HG02642 (cell line): ENCODE measurements at regions not wholly inside any gene's neighbourhood (a gene's known extent, or its start where the extent isn't known, plus 50 kb on each side); places are given as distances from the start of the nearest gene placed in this dataset.

Experiments
- ATAC-seq: cut with Tn5 transposase; IDR thresholded peaks from one replicate; pipeline ENCODE4 v1.9.1; 2021; ENCODE audit warnings: mild to moderate bottlenecking; ENCODE audit not compliant: unreplicated experiment, poor library complexity

DNA sequence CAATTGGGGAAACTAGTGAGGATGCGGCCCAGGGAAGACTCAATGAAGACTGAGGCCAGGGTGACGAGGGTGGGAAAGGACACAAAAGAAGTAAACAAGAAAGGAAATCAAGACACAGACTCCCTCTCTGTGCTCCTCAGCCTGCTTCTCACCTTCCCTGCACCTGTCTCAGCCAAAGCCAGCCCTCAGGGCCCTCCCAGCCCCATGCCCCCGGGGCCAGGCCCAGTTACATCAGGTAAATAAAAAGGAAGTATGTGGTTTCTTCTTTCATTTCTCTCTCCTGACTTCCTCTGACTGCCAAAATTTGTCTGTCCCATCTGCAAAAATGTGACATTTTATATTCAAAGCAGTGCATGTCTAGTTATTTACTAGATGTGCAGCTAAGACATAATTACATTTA lies 328.0 kb downstream of the UACA start:
- peak; percentile 56 for ATAC-seq

DNA sequence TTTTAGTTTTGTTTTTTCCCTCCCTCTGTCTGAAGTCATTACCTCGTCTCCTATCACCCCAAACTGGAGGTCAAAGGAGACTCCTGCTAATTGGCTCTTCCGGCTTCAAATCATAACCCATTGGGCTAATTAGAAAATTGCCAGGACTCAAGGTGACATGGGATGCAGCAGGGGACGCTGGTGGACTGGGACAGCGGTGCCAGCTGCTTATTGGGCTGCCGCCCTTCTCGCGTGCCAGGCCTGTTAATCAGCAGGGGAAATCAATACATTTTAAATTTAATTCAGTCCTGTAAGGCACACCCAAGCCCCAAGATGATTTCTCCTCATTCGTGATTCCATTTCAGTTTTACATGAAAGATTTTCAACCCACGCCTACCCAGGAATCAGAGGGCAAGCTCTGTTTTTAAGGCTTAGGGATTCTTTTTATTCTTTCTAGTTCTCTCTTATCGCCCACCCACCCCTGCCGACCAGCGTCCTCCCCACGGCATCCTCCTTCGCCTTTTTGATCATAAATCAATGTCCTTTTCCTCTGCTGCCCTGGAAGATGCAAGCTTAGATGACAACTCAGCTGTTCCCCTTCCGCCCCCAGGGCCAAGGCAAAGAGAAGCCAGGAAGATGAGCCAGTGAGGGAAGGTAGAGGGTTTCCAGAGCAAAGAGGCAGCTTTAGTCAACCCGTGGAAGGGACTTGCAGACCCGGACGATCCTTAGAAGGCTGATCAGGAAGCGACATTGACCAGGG lies 329.6 kb downstream of the UACA start:
- ATAC-seq = no peak

DNA sequence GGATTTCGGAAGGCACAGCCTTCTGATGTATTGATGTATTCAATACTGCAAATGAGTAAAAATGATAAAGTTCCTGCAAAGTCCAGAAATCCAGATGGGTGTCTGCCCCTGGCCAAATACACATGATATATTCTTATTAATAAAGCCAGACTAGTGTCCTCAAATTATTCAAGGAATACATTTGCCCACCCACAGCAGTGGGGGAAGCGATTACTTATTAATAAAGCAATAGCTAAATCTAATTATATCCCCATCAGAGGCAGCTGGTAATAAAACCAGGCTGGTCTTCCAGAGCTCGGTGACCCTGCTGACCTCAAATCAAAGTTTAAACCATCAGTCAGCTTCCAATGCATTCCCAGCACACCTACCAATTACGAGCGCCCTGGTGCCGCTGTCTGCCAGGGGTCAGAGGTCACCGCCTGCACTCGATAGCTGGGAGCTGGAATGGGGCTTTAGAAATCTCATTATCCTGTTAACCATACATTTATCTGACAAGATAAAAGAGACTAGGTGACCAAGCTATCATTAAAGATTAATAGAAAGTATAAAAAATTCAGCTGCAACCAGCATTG lies 330.3 kb downstream of the UACA start:
- ATAC-seq = no peak

DNA sequence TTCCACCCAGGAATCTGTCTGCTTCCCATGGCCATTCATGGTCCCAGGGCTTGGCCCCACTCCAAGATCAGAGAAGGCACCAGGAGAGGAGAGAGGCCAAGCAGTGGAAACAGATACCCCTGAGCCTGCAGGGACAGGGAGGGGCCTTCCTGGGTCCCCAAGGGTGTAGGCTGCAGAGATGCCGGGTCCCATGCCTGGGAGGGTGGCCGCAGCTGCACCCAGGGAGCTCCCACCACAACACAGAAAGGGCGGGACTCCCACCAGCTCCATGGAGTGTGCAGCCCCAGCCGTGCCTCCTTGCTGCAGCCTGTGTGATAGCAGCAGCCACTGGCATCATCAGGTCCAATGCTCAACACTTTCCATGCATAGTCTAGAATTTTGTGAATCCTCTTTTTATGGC lies 331.5 kb downstream of the UACA start:
- no peak for ATAC-seq

DNA sequence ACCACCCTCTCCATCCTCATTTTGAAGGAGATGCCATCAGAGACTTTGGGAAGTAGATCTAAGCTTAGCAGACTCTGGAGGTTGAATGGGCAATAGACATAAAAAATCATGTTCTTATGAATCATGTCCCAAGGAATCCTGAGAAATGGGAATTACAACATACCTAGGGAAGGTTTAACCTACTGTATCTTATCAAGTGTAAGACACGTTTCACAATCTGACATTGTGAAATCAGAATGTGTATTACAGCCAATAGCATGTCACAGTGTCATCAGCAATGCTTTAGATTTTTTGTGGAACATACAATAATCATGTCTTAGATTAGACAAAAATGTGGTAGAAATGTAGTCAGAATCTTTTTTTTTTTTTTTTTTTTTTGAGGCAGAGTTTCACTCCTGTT lies 332.4 kb upstream of the TLE3 start:
- no peak for ATAC-seq

DNA sequence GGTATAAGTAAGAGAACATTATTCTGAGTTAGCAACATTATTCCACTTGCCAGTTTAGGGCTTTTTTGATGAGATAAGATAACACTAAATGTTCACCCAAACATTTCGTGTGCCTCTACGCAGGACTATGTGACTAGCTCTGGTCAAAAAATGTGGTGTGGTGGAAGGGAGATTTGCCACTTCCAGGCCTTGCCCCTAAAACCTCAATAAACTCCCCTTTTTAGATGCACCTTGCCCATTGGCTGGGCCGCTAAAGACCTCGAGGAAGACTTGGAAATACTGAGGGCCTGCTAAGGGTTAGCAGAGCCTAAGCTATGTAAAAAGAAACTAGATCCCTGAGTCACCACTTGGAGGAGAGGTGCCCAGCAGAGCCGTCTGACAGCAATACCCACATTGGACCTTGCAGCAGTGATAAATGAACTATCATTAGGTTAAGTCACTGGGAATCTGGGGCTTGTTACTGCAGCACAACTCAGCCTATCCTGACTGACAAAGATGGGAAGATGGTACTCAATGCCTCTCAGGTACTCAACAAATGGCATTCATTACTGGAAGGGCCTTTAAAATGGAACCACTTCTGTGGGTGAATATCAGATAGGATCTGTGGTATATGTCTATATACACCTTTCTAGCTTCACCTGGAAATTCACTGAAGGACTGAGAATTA lies 331.5 kb upstream of the TLE3 start:
- no peak for ATAC-seq

DNA sequence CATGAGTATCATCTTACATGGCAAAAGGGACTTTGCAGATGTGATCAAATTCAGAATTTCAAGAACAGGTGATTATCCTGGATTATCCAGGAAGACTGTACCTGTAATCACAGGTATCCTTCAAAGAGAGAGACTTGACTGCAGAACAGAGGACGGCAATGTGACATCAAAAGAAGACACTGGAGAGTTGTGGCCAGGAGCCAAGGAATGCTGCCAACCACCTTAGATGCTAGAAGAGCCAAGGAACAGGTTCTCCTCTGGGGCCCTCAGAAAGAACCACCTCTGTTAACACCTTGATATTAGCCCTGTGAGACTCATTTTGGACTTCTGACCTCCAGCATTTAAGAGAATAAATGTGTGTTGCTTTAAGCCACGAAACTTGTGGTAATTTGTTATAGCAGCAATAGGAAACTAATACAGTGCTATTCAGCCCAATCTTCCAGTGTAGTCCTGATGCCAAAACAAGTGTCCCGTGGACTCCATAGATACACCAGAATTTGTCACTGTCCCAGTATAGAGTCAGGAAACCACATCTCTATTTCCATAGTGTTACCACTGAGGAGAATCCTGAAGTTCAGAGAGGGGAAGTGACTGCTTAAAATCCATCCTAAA lies 330.6 kb upstream of the TLE3 start:
- no peak for ATAC-seq

DNA sequence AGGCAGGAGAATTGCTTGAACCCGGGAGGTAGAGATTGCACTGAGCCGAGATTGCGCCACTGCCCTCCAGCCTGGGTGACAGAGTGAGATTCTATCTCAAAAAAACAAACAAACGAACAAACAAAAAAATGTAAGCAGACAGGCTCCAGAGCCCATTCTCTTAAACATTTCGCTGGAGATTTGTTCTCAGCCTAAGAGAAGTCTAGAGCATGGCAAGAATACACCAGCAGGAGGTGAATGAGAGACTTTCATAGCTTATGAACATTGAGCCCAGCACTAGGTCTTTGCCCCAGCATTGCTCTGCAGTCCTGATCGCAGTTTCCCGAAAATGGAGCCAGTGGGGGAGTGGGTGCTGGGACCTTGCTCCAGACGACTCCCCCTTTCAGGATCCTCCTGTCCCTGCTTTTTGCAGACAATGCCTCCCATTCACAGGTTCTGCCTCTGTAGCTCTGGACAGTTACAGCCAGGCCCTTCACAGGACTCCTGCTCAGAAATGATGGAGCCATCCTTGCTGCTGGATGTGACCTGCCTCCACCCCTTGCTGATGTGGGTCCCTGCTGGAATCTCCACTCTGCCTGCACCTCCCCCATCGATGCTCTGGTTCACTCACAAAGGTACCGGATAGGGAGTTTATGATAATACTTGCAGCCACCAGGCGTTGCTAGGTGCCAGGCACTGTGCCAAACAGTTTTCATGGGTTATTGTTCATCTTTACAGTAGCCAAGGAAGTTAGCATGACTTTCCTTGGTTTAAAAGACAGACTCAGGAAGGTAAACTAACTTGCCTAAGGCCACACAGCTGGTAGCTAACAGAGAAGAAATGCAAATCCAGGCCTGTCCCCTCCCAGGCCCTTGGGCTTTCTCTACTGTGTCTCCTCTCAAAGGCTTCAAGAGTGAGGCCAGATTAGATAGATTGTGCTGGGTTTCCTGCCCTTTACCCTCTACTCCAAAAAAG lies 329.7 kb upstream of the TLE3 start:
- no peak for ATAC-seq

DNA sequence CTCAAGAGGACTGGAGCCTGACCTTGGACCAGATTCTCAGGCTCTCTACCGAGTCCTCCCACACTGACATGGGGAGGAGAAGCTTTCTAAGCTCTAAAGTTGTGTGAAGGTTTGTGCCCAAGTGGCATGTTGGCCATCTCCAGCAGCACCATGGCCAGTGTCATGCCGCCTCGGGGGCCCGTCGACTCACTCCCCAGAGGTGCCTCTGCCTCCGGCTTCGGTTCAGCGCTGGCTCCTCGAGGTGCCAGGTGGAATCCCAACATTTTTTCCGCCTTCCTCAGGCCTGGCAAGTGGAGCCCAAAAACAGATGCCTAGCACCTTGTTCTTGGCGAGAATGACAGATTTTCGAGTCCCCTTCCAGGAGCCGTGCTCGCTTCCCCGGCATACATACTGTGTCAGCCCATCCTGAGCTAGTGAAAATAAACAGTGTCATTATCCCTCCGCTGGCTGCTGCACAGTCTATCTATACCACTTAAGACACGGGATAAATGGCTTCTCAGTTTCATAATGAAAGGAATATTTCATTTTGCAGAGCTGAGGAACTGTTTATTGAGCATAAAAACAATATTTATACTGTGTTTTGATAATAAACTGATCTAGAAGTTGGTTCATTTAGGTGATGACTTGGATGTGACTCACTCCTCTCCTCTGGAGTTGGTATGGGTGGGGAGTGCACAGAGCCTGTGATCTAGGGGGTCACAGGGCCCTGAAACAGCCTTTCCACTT lies 328.5 kb upstream of the TLE3 start:
- ATAC-seq = no peak

DNA sequence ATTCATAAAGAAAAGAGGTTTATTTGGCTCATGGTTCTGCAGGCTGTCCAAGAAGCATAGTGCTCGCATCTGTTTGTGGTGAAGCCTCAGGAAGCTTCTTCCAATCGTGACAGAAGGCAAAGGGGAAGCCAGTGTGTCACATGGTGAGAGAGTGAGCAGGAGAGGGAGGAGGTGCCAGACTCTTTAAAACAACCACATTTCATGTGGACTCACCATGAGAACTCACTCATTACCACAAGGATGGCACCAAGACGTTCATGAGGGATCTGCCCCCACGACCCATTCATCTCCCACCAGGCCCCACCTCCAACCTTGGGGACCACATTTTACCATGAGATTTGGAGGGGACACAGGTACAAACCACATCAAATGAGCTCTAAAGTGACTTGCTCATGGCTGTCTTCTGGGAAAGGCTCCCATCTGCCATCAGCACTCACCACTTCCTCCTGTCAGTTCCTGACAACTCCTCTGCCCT lies 327.3 kb upstream of the TLE3 start:
- ATAC-seq = no peak

DNA sequence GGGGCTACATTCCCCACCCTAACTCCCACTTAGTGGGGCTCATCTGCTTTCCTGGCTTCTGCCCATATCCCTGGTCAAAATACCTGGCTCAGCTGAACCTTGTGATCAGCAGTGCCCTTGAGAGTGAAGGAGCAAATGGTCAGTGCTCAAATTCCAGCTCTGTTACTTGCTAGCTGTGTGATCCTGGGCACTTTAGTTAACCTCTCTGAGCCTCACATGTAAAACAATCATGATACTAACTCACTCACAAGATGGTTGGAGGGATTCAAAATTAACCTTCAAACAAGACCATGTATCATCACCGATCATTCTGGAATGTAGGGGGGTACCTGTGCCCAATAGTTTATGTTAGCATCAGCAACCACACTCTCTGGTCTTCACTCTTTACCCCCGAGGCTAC lies 325.6 kb upstream of the TLE3 start:
- no peak for ATAC-seq

DNA sequence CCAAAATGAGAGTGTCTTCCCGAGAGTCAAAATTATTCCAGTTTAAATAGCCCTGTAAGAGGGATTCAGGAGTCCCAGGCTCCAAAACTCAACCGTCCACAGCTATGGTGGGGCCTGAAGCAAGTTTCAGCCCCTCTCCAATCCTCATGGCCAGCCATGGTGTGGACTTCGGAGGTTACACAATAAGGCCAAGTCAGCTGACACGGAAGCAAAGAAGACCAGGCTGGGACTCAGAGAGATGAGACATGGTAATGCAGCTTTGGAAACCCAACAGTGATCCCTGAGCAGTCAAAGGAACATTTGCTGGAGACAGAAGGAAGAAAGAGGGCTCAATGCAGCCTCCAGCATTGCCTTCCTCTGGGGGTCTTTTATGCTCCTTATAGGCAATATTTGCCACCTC lies 324.6 kb upstream of the TLE3 start:
- no peak for ATAC-seq

DNA sequence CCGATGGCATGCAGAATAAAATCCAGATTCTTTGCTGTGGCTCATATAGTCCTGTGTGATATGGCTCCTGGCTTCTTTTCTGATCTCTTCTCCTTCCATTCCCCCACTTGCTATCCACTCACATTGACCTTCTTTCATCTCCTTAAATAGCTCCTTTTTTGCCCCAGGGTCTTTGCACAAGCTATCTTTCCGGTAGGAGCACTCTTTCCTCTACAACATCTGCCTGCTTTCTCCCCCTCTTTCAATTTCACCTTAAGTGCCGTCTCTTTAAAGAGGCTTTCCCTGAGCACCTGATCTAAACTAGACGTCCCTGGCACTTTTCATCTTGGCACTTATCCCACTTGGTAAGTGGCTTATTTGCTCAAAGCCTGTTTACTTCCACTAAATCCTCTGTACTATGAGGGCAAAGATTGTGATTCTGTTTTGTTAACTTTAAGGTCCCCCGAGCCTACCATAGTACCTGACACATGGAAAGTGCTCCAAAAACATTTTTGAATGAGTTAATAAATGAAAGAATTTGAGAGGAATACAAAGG lies 323.3 kb upstream of the TLE3 start:
- no peak for ATAC-seq

DNA sequence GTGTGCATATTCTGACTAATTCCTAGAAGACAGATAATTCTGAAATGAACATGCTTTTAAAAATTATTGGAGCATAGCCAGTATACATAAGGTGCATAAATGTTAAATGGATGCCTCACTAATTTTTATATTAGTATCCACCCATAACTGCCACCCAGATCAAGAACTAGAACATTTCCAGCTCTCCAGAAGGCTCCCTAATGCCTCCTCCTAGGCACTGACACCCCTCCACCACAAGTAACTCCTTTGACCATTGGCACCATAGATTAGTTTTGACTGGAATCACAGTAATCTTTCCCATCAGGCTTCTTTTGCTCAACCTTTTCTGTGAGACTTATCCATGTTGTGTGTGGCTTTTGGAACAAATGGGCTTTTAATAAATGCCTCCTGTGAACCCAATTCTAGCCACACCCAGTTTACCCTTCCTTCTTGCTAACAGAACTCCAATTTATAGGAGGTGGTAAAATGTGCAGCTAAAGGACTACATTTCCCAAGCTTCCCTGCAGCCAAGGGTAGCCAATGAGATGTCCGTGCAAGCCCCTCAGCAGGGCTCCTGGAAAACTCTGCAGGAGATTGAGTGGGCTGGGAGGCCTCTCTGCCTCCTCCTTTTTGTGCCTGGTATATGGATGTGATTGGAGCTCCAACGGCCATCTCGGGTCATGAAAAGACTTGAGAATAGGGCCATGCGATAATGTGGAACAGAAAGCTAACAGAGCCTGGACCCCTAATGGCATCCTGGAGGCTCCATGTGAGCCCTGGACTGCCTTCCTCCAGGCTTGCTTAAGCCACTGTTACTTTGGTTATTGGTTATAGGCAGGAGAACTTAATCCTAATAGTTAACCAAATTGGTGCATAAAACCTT lies 322.6 kb upstream of the TLE3 start:
- no peak for ATAC-seq

DNA sequence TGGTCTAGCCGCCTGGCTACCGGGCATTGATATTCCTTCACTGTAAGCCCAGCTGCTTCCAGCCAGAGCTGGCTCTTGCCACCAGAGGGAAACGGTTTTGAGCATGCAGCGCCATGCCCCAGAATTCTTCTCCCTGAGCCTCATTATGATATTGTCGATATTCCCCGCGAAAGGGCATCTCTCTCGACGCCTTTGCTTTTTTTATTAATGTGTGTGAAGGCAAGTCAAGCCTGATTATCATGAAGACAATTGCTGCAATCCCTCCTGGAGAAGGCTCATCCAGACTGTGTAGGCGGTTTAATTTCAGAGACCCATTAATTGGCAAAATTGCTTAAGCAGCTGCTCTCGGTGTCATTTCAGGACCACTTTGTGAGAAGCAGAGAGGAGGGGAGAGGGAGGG lies 321.2 kb upstream of the TLE3 start:
- ATAC-seq = no peak

DNA sequence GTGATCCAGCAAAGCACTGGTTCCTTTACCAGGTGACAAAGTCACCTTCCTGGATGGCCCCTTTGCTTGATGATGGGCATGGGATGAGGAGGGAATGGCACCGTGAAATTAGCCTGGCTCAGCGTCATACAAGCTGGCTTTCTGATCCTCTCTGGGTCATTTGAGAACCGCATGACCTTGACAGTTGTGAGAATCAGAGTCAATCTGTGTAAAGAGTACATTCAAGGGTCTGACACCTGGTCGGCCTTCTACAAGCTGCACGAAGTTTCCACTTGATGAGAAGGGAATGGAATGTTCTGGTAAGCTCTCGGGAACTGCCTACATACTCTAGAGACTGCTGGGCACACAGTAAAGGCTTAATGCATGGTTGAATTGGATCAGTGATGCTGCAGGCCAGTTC lies 319.8 kb upstream of the TLE3 start:
- ATAC-seq = no peak

DNA sequence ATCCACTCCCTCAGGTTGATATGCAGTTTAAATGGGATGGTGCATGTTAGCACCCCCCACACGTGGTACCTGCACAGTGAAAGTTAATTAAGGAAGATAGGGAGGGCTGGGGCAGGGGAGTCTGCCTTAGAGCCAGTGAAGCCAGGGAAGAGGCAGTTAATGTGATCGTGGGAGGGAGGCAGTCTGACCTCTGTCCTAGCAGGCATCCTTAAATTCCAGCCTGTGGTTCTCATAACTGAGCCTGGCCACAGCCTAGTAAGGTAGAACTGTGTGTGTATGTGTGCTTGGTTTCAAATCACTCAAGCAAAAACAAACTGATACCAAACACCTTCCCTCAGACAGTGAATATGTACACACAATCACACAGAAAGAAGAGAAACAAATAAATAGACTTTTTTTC lies 319.1 kb upstream of the TLE3 start:
- no peak for ATAC-seq

DNA sequence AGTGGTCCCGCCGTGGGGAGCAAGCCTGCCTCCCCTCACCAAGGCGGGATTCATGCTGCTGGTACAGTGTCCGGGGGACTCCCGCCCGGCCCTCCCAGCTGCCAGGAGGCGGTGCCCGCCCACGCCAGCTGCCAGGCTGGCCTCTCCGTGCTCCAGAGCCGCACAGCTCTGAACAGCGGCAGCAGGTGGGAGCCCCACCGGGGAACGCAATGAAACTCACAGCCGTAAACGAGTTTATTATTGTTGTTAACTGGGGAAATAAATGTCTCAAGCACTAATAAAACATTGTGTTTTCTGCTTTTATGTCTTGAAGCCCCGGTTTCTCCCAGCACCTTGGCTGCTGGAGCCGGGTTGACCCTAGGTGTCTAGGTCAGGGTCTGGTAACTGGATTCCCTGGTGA lies 317.7 kb upstream of the TLE3 start:
- ATAC-seq = no peak
